T47D (cell line): ENCODE measurements at regions not wholly inside any gene's neighbourhood (a gene's known extent, or its start where the extent isn't known, plus 50 kb on each side); places are given as distances from the start of the nearest gene placed in this dataset.

Experiments
- DNase-seq, 2 experiments: peaks; one replicate each; pipeline versions ENCODE4 v3.0.0 to v3.0.0-alpha.2; 2011 to 2012; ENCODE audit warnings: low read depth in 1 of 2, low spot score in 1 of 2
- JUND ChIP-seq: IDR thresholded peaks from 2 replicates; pipeline ENCODE4 v1.6.1; 2012; ENCODE audit warnings: low read depth
- in situ Hi-C: cut with HindIII; loops from 2 replicates; pipeline ENCODE4 v1.10.0; 2016; ENCODE audit warnings: low sequenced_read_pairs, low pct_unique_long_range_greater_than_20kb

DNA sequence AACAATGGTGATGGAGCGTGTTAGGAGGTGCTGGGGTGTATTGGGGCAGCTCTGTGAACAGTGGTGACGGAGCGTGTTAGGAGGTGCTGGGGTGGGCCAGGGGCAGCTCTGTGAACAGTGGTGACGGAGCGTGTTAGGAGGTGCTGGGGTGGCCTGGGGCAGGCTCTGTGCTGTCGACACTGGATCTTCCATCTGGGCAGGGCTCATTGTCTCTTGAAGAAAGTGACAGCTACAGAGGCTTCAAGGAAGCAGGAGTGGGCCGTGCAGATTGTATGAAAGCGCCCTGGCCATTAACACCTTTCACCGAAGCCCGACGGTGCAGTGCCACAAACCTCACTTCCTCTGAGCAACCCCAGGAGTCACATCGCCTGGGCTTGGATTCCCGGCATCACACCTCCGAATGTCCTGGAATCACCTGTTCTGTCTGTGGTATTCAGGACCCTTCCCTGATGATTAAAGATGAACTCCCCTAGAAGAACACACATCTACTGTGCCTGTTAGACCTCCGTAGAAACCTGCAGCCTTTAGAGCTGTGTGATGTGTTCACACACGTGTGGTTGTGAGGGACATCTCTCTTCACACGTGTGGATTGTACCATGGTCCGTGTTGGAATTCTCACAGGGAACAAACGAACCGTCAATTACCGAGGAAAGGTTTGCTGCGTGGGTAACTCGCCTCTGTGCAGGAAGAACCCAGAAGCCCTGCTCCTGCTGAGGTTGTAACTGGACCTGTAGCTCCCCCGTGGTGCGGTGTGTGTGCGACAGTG, 377.7 kb downstream of the THBS2 start:
- no peak for TF ChIP-seq JUND
- DNase-seq, result no peak
- in situ Hi-C loops, result no loop called here

GRCh38 chr6:168874637-168875036, 379.0 kb downstream of the THBS2 start:
- TF ChIP-seq JUND, result no peak
- in situ Hi-C loops, result no loop called here

GRCh38 chr6:168873278-168874190, 380.1 kb downstream of the THBS2 start:
- in situ Hi-C loops, result no loop called here
- no peak for TF ChIP-seq JUND
- DNase-seq, result no peak

More at GRCh38 chr6:168874637-168875036, 379.0 kb downstream of the THBS2 start:
- DNase-seq, result no peak

DNA sequence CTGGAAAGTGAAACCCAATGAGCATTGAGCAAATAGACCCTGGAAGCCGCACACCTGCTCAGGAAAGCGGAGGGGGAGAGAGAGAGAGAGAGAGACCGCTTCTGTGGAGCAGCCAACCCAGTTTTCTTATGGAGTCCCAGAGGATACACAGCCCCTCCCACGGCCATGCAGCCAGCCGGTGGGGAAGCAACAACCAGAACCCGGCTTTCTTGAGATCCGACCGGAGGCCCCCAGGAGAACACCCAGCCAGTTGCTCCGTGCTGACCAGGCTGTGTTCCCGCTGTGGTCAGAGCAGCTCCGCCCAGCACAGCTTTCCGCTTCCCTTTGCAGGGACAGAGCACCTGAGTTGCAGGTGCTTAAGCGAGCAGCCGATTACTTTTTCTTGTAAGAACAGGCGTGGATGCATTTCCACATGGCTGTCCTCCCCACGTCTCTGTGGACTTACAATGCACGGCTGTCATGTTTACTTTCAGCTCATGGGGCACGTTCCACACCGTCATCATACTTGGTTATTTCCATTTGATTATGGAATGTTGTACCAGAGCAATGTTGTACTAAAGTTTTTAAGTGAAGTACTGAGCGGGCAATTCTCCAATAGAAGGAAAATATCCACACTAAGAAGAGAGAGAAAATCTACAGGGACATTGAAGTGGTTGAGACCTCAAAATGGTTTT, 381.9 kb downstream of the THBS2 start:
- in situ Hi-C loops, result no loop called here
- DNase-seq, result no peak

GRCh38 chr6:168870982-168871381, 382.7 kb downstream of the THBS2 start:
- TF ChIP-seq JUND, result no peak

More for the DNA sequence above, 381.9 kb downstream of the THBS2 start:
- no peak for TF ChIP-seq JUND

GRCh38 chr6:168867247-168868102, 386.2 kb downstream of the THBS2 start:
- TF ChIP-seq JUND, result no peak
- no peak for DNase-seq
- in situ Hi-C loops, result no loop called here

More at GRCh38 chr6:168870982-168871381, 382.7 kb downstream of the THBS2 start:
- in situ Hi-C loops, result no loop called here
- no peak for DNase-seq

DNA sequence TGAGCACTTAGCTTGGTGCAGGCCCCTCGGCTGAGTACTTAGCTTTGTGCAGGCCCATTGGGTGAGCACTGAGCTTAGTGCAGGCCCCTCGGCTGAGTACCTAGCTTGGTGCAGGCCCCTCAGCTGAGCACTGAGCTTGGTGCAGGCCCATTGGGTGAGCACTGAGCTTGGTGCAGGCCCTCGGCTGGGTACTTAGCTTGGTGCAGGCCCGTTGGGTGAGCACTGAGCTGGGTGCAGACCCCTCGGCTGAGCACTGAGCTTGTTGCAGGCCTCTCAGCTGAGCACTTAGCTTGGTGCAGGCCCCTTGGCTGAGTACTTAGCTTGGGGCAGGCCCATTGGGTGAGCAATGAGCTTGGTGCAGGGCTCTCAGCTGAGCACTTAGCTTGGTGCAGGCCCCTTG, 387.1 kb downstream of the THBS2 start:
- DNase-seq, result no peak
- in situ Hi-C loops, result no loop called here
- TF ChIP-seq JUND, result no peak

GRCh38 chr6:168865522-168865921, 388.1 kb downstream of the THBS2 start:
- TF ChIP-seq JUND, result no peak
- DNase-seq, result no peak
- in situ Hi-C loops, result no loop called here

- TF ChIP-seq JUND, result no peak
- in situ Hi-C loops, result no loop called here
- no peak for DNase-seq
Observed at GRCh38 chr6:168864541-168865460, 388.8 kb downstream of the THBS2 start.

- in situ Hi-C loops, result no loop called here
Observed at GRCh38 chr6:168863467-168863866, 390.2 kb downstream of the THBS2 start.

More at GRCh38 chr6:168863467-168863866, 390.2 kb downstream of the THBS2 start:
- no peak for TF ChIP-seq JUND
- DNase-seq, result no peak
